Osteocyte (in vitro differentiated cells): ENCODE measurements at regions not wholly inside any gene's neighbourhood (a gene's known extent, or its start where the extent isn't known, plus 50 kb on each side); places are given as distances from the start of the nearest gene placed in this dataset.

Experiments
- DNase-seq: peaks from one replicate; pipeline ENCODE4 v3.0.0; 2021; ENCODE audit warnings: mixed read lengths; ENCODE audit not compliant: unreplicated experiment; ENCODE audit errors: extremely low spot score
- H3K27ac Mint-ChIP-seq: one replicate; pipeline ENCODE4 v1.8.0; 2021; ENCODE audit warnings: mild to moderate bottlenecking, mixed read lengths; ENCODE audit not compliant: unreplicated experiment
- H3K27me3 Mint-ChIP-seq: one replicate; pipeline ENCODE4 v1.8.0; 2021; ENCODE audit warnings: mixed read lengths; ENCODE audit not compliant: unreplicated experiment
- H3K36me3 Mint-ChIP-seq: one replicate; pipeline ENCODE4 v1.8.0; 2021; ENCODE audit warnings: mixed read lengths; ENCODE audit not compliant: unreplicated experiment
- H3K4me1 Mint-ChIP-seq: one replicate; pipeline ENCODE4 v1.8.0; 2021; ENCODE audit warnings: mixed read lengths; ENCODE audit not compliant: unreplicated experiment
- H3K4me3 Mint-ChIP-seq: one replicate; pipeline ENCODE4 v1.8.0; 2021; ENCODE audit warnings: mild to moderate bottlenecking, moderate library complexity, mixed read lengths; ENCODE audit not compliant: unreplicated experiment
- H3K9me3 Mint-ChIP-seq: one replicate; pipeline ENCODE4 v1.8.0; 2021; ENCODE audit warnings: mixed read lengths; ENCODE audit not compliant: unreplicated experiment
- CTCF ChIP-seq: fragments of 200-600 bp; sonication (generic); IDR thresholded peaks from 2 replicates; pipeline ENCODE4 v1.5.0; 2021; ENCODE audit warnings: antibody characterized with exemption, mild to moderate bottlenecking, moderate library complexity

- no peaks in the 10 kb centered on the region for H3K27me3 Mint-ChIP-seq
- H3K4me3 Mint-ChIP-seq = no peak overlapping the region
- TF ChIP-seq CTCF = no peak
- peaks cover 5% of the 10 kb centered on the region for H3K9me3 Mint-ChIP-seq
- H3K36me3 Mint-ChIP-seq = no peaks in the 10 kb centered on the region
- no peak for DNase-seq
- peaks cover 7% of the 10 kb centered on the region for H3K4me1 Mint-ChIP-seq
- no peak overlapping the region for H3K27ac Mint-ChIP-seq
Observed at GRCh38 chr2:163481515-163481914, 254.3 kb downstream of the FIGN start.

GRCh38 chr2:163479599-163479998 lies 256.2 kb downstream of the FIGN start:
- Mint-ChIP-seq H3K36me3 (no peaks in the 10 kb centered on the region), H3K9me3 (peaks cover 5% of the 10 kb centered on the region), H3K4me1 (peaks cover 7% of the 10 kb centered on the region), H3K27me3 (no peaks in the 10 kb centered on the region), H3K27ac (no peak overlapping the region), H3K4me3 (no peak overlapping the region)
- no peak for DNase-seq
- TF ChIP-seq CTCF = no peak

GRCh38 chr2:163475815-163476214 lies 260.0 kb downstream of the FIGN start:
- DNase-seq = no peak
- no peak for TF ChIP-seq CTCF
- Mint-ChIP-seq H3K27ac (no peak overlapping the region), H3K4me3 (no peak overlapping the region), H3K9me3 (peaks cover 5% of the 10 kb centered on the region), H3K36me3 (no peaks in the 10 kb centered on the region), H3K4me1 (peaks cover 12% of the 10 kb centered on the region), H3K27me3 (no peaks in the 10 kb centered on the region)

- Mint-ChIP-seq H3K4me1 (peaks cover 13% of the 10 kb centered on the region), H3K27ac (no peak overlapping the region), H3K9me3 (peaks cover 5% of the 10 kb centered on the region), H3K4me3 (no peak overlapping the region), H3K27me3 (no peaks in the 10 kb centered on the region), H3K36me3 (no peaks in the 10 kb centered on the region)
- no peak for DNase-seq
- no peak for TF ChIP-seq CTCF
Observed at GRCh38 chr2:163474889-163475288, 260.9 kb downstream of the FIGN start.

GRCh38 chr2:163474319-163474744 lies 261.5 kb downstream of the FIGN start:
- Mint-ChIP-seq H3K4me1 (peaks cover 15% of the 10 kb centered on the region), H3K36me3 (no peaks in the 10 kb centered on the region), H3K27ac (no peak overlapping the region), H3K4me3 (no peak overlapping the region), H3K27me3 (no peaks in the 10 kb centered on the region), H3K9me3 (peaks cover 5% of the 10 kb centered on the region)
- TF ChIP-seq CTCF = no peak
- no peak for DNase-seq
